IMR-90 (cell line): ENCODE measurements at regions not wholly inside any gene's neighbourhood (a gene's known extent, or its start where the extent isn't known, plus 50 kb on each side); places are given as distances from the start of the nearest gene placed in this dataset.

Experiments used
- BHLHE40 ChIP-seq: fragments of 150-350 bp; IDR thresholded peaks from 2 replicates; pipeline ENCODE4 v1.6.1; 2016; ENCODE audit warnings: mild to moderate bottlenecking, low read depth, low read length
- CEBPB ChIP-seq: IDR thresholded peaks from 2 replicates; pipeline ENCODE4 v1.6.1; 2012; ENCODE audit warnings: low read depth, low read length, improper control_type of control experiment
- CHD1 ChIP-seq: IDR thresholded peaks from 2 replicates; pipeline ENCODE4 v1.6.1; 2012; ENCODE audit warnings: low read depth, low read length, improper control_type of control experiment
- CTCF ChIP-seq: conservative IDR thresholded peaks from 2 replicates; pipeline ENCODE4 v1.5.1; 2012; ENCODE audit warnings: mild to moderate bottlenecking, low read depth, low read length, improper control_type of control experiment
- FOS ChIP-seq: fragments of 150-350 bp; IDR thresholded peaks from 2 replicates; pipeline ENCODE4 v1.6.1; 2016; ENCODE audit warnings: low read depth, low read length
- MAFK ChIP-seq: IDR thresholded peaks from 2 replicates; pipeline ENCODE4 v1.6.1; 2012; ENCODE audit warnings: low read depth, low read length, improper control_type of control experiment
- MXI1 ChIP-seq: IDR thresholded peaks from 2 replicates; pipeline ENCODE4 v1.6.1; 2012; ENCODE audit warnings: low read depth, mild to moderate bottlenecking, low read length, moderate library complexity, borderline replicate concordance
- POLR2A ChIP-seq: IDR thresholded peaks from 2 replicates; pipeline ENCODE4 v1.6.1; 2012; ENCODE audit warnings: mild to moderate bottlenecking, low read depth, low read length
- RAD21 ChIP-seq: IDR thresholded peaks from 2 replicates; pipeline ENCODE4 v1.6.1; 2012; ENCODE audit warnings: low read length, improper control_type of control experiment
- RCOR1 ChIP-seq: IDR thresholded peaks from 2 replicates; pipeline ENCODE4 v1.6.1; 2012; ENCODE audit warnings: mild to moderate bottlenecking, low read length, improper control_type of control experiment; ENCODE audit not compliant: insufficient replicate concordance
- RFX5 ChIP-seq: IDR thresholded peaks from 2 replicates; pipeline ENCODE4 v1.8.0; 2012; ENCODE audit warnings: low read depth, mild to moderate bottlenecking, low read length, moderate library complexity
- SMC3 ChIP-seq: fragments of 150-350 bp; IDR thresholded peaks from 2 replicates; pipeline ENCODE4 v1.6.1; 2016; ENCODE audit warnings: low read depth, mild to moderate bottlenecking, antibody characterized with exemption, low read length, moderate library complexity
- USF2 ChIP-seq: fragments of 150-350 bp; IDR thresholded peaks from 2 replicates; pipeline ENCODE4 v1.6.1; 2017; ENCODE audit warnings: mild to moderate bottlenecking, antibody characterized with exemption, low read length, low read depth

GRCh38 chr1:194273660-194274059 is 1087.2 kb upstream of the B3GALT2 start:
- TF ChIP-seq CTCF = no peak
- no peak for TF ChIP-seq MXI1
- TF ChIP-seq POLR2A = no peak
- no peak for TF ChIP-seq BHLHE40
- TF ChIP-seq RAD21 = no peak
- no peak for TF ChIP-seq CHD1
- TF ChIP-seq USF2 = no peak
- no peak for TF ChIP-seq SMC3
- no peak for TF ChIP-seq FOS
- no peak for TF ChIP-seq RCOR1
- no peak for TF ChIP-seq CEBPB
- no peak for TF ChIP-seq RFX5
- TF ChIP-seq MAFK = no peak
